Panc1 (cell line): ENCODE measurements at regions not wholly inside any gene's neighbourhood (a gene's known extent, or its start where the extent isn't known, plus 50 kb on each side); places are given as distances from the start of the nearest gene placed in this dataset.

Experiments
- CTCF ChIP-seq: fragments of 450-650 bp; IDR thresholded peaks from 2 replicates; pipeline ENCODE4 v1.5.1; 2017; ENCODE audit warnings: mild to moderate bottlenecking
- POLR2AphosphoS5 ChIP-seq: IDR thresholded peaks from 2 replicates; pipeline ENCODE4 v1.6.1; 2012; ENCODE audit warnings: mild to moderate bottlenecking, low read depth, low read length, moderate library complexity
- REST ChIP-seq, 2 experiments: IDR thresholded peaks; 2 replicates each; pipeline ENCODE4 v1.6.1; 2011 to 2012; ENCODE audit warnings: low read depth in 2 of 2, control low read depth in 1 of 2, low read length in 1 of 2, mild to moderate bottlenecking in 1 of 2, moderate library complexity in 1 of 2; ENCODE audit not compliant: insufficient read depth in 1 of 2
- SIN3A ChIP-seq: IDR thresholded peaks from 2 replicates; pipeline ENCODE4 v1.6.1; 2012; ENCODE audit warnings: low read depth, mild to moderate bottlenecking, low read length, moderate library complexity, borderline replicate concordance; ENCODE audit not compliant: insufficient read depth
- TCF7L2 ChIP-seq: IDR thresholded peaks from 2 replicates; pipeline ENCODE4 v1.6.1; 2011; ENCODE audit warnings: mild to moderate bottlenecking, low read depth, low read length, inconsistent platforms

GRCh38 chr20:23217023-23217422 lies 130.9 kb upstream of the CD93 start:
- TF ChIP-seq CTCF (no peak), TCF7L2 (no peak), POLR2AphosphoS5 (no peak), SIN3A (no peak), REST (IDR thresholded peaks at IDR 0.05; ENCODE audit: insufficient read depth in 1 of 2, low read depth in 2 of 2, low read length in 1 of 2) (no peak)
